LNCAP (cell line): ENCODE measurements at regions not wholly inside any gene's neighbourhood (a gene's known extent, or its start where the extent isn't known, plus 50 kb on each side); places are given as distances from the start of the nearest gene placed in this dataset.

Source experiments
- TF ChIP-seq, protein P1 (sequence below): fragments of 450-650 bp; IDR thresholded peaks from 2 replicates; pipeline ENCODE4 v1.5.1; 2017; ENCODE audit warnings: mild to moderate bottlenecking

DNA sequence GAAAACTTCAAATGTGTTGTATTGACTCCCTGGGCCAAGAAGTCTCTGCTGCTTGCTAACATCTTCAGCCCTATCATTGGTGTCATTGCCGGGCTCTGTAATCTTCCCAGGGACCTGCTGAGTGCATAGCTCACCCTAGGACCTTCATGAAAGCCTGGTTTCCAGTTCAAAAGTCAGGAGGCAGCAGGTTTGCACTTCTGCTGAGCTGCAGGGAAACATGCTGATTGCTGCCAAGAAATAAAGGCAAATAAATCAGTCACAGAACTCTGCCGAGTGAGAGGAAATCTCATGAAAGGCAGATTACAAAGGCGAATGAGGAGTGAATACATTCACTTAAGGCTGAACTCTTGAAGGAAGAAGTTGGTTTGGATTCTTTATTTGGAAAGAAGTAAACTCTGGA lies 1947.6 kb upstream of the CELF4 start:
- TF ChIP-seq, protein P1, sequence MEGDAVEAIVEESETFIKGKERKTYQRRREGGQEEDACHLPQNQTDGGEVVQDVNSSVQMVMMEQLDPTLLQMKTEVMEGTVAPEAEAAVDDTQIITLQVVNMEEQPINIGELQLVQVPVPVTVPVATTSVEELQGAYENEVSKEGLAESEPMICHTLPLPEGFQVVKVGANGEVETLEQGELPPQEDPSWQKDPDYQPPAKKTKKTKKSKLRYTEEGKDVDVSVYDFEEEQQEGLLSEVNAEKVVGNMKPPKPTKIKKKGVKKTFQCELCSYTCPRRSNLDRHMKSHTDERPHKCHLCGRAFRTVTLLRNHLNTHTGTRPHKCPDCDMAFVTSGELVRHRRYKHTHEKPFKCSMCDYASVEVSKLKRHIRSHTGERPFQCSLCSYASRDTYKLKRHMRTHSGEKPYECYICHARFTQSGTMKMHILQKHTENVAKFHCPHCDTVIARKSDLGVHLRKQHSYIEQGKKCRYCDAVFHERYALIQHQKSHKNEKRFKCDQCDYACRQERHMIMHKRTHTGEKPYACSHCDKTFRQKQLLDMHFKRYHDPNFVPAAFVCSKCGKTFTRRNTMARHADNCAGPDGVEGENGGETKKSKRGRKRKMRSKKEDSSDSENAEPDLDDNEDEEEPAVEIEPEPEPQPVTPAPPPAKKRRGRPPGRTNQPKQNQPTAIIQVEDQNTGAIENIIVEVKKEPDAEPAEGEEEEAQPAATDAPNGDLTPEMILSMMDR, result no peak

DNA sequence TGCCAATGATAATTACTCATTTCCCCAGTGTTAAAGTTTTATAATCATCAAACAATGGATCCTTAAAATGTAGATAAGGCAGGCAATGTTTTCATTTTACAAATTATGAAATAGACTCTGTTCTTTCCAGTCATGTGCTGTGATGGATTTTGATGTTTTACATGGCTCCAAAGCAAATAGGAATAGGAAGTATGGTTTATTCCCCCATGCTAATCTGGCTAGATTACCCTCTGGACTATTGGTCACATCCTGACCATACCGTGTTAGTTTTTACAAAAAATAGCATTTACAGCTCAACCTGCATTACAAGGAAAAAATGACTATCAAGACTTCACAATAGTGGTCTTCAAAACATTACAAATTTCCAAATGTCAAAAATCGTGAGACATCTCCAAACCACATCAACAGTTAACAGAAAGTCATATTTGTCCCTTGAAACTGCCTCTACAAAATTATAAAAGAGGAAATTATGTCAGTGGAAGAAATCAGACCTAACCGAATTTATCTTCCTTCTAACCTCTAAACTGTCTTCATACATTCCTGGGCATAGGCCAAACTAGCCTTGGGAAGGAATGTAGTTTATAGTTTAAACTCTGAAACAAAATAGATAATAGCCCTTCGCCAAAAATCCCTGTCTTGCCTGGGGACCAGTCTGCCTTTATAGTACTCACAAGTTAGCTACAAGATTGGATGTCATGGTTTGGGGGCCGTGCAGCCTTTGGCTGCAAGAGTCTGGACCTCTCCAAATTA lies 1941.2 kb upstream of the CELF4 start:
- TF ChIP-seq, protein P1, result no peak

DNA sequence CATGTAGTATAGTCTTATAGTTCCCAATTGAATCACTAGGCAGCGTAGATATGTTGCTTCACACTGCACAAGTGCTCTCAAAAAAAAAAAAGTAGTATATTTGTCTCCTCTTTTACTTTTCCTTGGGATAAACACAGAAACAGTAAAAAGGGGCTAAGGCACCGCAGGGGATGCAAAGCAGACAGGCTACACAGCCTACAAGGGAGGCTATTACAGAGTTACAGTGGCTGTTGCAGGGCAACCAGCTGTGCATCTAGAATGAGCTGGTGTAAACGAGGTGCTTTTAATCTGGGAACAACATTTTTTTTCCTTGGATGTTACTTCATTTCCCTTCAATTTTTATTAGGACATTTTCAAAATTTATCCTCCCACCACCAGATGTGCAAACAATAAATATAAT lies 1934.7 kb upstream of the CELF4 start:
- TF ChIP-seq, protein P1, result no peak

DNA sequence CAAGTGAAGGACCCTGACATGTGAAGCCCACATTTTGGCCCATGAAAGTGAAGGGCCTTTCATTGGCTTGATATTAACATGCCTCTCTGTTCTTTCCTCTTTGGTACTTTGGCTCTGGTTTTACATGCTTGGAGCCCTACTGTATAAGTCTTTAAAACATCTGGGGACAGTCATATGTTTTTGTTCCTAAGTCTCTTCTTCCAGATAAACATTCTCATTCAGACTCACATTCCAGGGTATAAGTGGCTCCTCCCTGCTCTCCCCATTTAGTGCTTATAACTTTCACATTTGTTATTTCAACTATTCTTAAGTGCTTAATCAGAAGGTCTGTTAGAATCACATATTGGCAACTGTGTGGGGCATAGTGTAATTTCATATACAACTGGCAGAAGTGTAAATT lies 1932.2 kb upstream of the CELF4 start:
- TF ChIP-seq, protein P1, result no peak

DNA sequence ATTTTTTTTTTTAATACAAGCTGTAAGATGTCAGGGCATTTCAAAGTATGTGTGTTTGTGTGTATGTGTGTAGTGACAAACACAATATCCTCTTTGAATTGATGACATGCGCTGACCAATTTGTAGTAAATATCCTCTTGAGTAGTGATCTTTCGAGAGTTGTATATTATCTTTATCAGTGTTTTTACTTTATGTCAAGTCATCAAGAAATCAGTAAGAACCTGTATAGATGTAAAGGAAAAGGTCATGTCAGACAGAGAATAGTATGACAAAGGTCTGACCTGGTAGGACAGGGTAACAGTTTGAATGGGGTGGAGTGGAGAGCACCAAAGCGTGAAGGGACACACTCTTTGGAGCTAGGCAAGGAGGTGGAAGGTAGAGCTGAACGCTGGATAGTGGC lies 1931.4 kb upstream of the CELF4 start:
- TF ChIP-seq, protein P1, result no peak

DNA sequence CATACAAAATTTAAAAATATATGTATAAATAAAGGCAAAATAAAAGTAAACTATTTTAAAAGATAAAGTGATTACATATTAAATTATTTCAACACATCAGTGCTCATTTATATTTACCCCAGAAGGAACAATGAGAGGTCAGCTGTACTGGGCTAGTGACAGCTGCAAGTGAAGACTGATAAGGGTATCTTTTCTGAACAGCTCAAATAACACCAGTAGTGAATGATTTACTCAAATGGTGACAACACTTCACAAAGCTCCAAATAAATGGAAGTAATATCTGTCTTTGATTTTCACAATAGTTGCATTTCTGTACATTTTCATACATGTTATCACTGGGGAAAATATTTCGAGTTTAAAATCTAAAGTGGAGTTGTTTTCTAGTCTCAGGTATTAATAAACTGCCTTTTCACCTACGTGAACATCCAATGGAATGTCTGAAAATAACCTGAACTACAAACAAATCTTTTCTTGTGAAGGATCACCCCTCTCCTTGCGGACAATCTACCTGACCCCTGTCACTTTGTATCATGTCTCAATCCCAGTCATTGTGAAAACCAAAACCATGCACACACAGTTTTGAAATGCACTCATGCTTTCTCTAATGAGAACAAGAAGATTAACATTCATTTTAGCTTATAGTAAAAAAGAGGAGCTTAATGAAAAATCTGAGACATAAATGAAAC lies 1928.8 kb upstream of the CELF4 start:
- TF ChIP-seq, protein P1, result no peak

DNA sequence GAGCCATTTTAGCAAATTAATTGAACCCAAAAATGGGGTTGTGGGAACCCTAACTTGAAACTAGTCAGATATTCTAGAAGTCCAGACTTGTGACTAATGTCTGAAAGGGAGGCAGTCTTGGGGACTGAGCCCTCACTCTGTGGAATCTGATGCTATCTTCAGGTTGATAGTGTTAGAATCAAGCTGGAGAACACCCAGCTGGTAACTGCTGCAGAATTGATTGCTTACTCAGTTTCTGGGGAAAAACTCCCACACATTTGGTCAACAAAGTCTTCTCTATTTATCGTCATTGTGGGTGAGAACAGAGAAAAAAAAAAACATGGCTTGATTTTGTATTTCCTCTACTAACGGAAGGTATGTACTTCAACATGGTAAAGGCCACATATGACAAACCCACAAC lies 1925.8 kb upstream of the CELF4 start:
- TF ChIP-seq, protein P1, result no peak
